HepG2 (cell line): ENCODE measurements at regions not wholly inside any gene's neighbourhood (a gene's known extent, or its start where the extent isn't known, plus 50 kb on each side); places are given as distances from the start of the nearest gene placed in this dataset.

Experiments
- ATAC-seq: fragments of 200-7000 bp; cut with Tn5 transposase; 3 replicates; pipeline ENCODE4 v1.9.1; 2020; ENCODE audit warnings: mild to moderate bottlenecking, moderate library complexity
- BruUV-seq: library from RNA; stranded (reverse); fragments of 400-500 nt; replicated peaks from 2 replicates; lab custom pipeline; 2021; lab: Mats Ljungman, UMichigan
- CTCF ChIA-PET: fragments of 300-600 bp; formaldehyde crosslinking; extraction: SDS; loops from one replicate; lab custom pipeline; 2021; ENCODE audit warnings: low total read pairs, inconsistent platforms, low intra/inter-chr PET ratio; lab: Yijun Ruan, JAX
- POLR2A ChIA-PET: fragments of 350-600 bp; sonication (Branson Sonifier 250); formaldehyde crosslinking; loops from one replicate; lab custom pipeline; 2020; ENCODE audit warnings: antibody characterized with exemption, inconsistent platforms; lab: Yijun Ruan, JAX
- DNase-seq: peaks from one replicate; pipeline ENCODE4 v3.0.0-alpha.2; 2015; ENCODE audit warnings: low spot score
- FAIRE-seq: peaks from 3 replicates; lab custom pipeline; 2011; peaks lifted over from hg19 to GRCh38; lab: Jason Lieb, UNC
- H2AFZ ChIP-seq: one replicate; pipeline ENCODE4 v1.6.1; 2011; ENCODE audit warnings: low read length, inconsistent platforms
- H3K27ac ChIP-seq: fragments of 300-600 bp; 3 replicates; pipeline ENCODE4 v1.8.0; 2011; ENCODE audit warnings: mixed run types, mild to moderate bottlenecking, mixed read lengths, low read length, inconsistent platforms; ENCODE audit not compliant: insufficient read depth; ENCODE audit errors: extremely low read length
- H3K27me3 ChIP-seq, 2 experiments: fragments of 200-600 bp in 1 of 2; 2 replicates in 1 of 2; 3 replicates in 1 of 2; pipeline versions ENCODE4 v1.6.0 to v1.8.0; 2011; ENCODE audit warnings: low read length in 2 of 2, mild to moderate bottlenecking in 2 of 2, moderate library complexity in 2 of 2, inconsistent platforms in 1 of 2; ENCODE audit not compliant: insufficient read depth in 2 of 2, control insufficient read depth in 1 of 2
- H3K36me3 ChIP-seq, 2 experiments: fragments of 200-600 bp in 1 of 2; replicated peaks in 1 of 2; 2 replicates in 1 of 2; 3 replicates in 1 of 2; pipeline versions ENCODE4 v1.5.1 to v1.8.0; 2011; ENCODE audit warnings: low read length in 2 of 2, inconsistent platforms in 1 of 2; ENCODE audit not compliant: insufficient read depth in 2 of 2, control insufficient read depth in 1 of 2
- H3K4me1 ChIP-seq: 2 replicates; pipeline ENCODE4 v1.5.1; 2012; ENCODE audit warnings: low read length, inconsistent platforms; ENCODE audit not compliant: insufficient read depth
- H3K4me2 ChIP-seq: 2 replicates; pipeline ENCODE4 v1.6.0; 2011; ENCODE audit warnings: low read depth, low read length, inconsistent platforms
- H3K4me3 ChIP-seq, 3 experiments: fragments of 200-600 bp in 1 of 3; sonication (generic), shearing (Covaris generic) in 1 of 3; replicated peaks in 1 of 3; 2 replicates each; pipeline ENCODE4 v1.5.1; 2011 to 2016; ENCODE audit warnings: low read length in 3 of 3, inconsistent platforms in 2 of 3, low read depth in 2 of 3, mild to moderate bottlenecking in 2 of 3, control low read depth in 1 of 3, mixed read lengths in 1 of 3; ENCODE audit not compliant: insufficient read depth in 1 of 3
- H3K79me2 ChIP-seq: one replicate; pipeline ENCODE4 v1.6.1; 2011; ENCODE audit warnings: low read length, inconsistent platforms; ENCODE audit not compliant: insufficient read depth
- H3K9ac ChIP-seq: 2 replicates; pipeline ENCODE4 v1.6.0; 2011; ENCODE audit warnings: mild to moderate bottlenecking, low read depth, low read length, inconsistent platforms; ENCODE audit not compliant: insufficient read depth
- H3K9me3 ChIP-seq: 2 replicates; pipeline ENCODE4 v1.5.1; 2012; ENCODE audit warnings: mild to moderate bottlenecking, low read length
- H4K20me1 ChIP-seq: 2 replicates; pipeline ENCODE4 v1.6.0; 2011; ENCODE audit warnings: inconsistent platforms, mild to moderate bottlenecking, low read length, moderate library complexity; ENCODE audit not compliant: insufficient read depth
- ATF1 ChIP-seq: IDR thresholded peaks from 2 replicates; pipeline ENCODE4 v1.6.1; 2016; ENCODE audit warnings: mild to moderate bottlenecking, control low read depth
- ELF4 ChIP-seq: sonication (generic); formaldehyde crosslinking; IDR thresholded peaks from 2 replicates; pipeline ENCODE4 v1.5.0; 2020; ENCODE audit warnings: missing genetic modification reagents, mild to moderate bottlenecking, moderate library complexity, borderline replicate concordance
- TCF7 ChIP-seq: sonication (generic); IDR thresholded peaks from 2 replicates; pipeline ENCODE4 v1.6.1; 2016; ENCODE audit warnings: antibody characterized with exemption, low read depth
- TGIF2 ChIP-seq: IDR thresholded peaks from 2 replicates; pipeline ENCODE4 v1.6.1; 2016; ENCODE audit warnings: control low read depth, missing compliant biosample characterization
- ZNF251 ChIP-seq: sonication (generic); formaldehyde crosslinking; IDR thresholded peaks from 2 replicates; pipeline ENCODE4 v1.9.0; 2021; ENCODE audit warnings: mild to moderate bottlenecking, missing genetic modification reagents
- ZNF724P ChIP-seq: sonication (generic); formaldehyde crosslinking; IDR thresholded peaks from 2 replicates; pipeline ENCODE4 v1.8.0; 2022; ENCODE audit warnings: missing genetic modification reagents, borderline replicate concordance
- WGBS: methylation state at CpG from one replicate; pipeline ENCODE4 v1.1.6; 2017; ENCODE audit warnings: low lambda C conversion rate; 5-methylcytosine and 5-hydroxymethylcytosine counted together
- in situ Hi-C: cut with HindIII; loops from 2 replicates; pipeline ENCODE4 v1.10.0; 2017; ENCODE audit warnings: low pct_unique_long_range_greater_than_20kb; ENCODE audit not compliant: extremely low pct_ligation_motif_present
- intact Hi-C: fragments of 100-400 bp; cut with micrococcal nuclease; formaldehyde crosslinking; loops from one replicate; pipeline ENCODE4 v1.10.0; 2022; ENCODE audit not compliant: unreplicated experiment
- TF ChIP-seq, protein P1 (sequence below): sonication (generic); formaldehyde crosslinking; IDR thresholded peaks from 2 replicates; pipeline ENCODE4 v1.4.0; 2020; ENCODE audit warnings: missing genetic modification reagents, borderline replicate concordance
- TF ChIP-seq, protein P2 (sequence below): sonication (generic); formaldehyde crosslinking; IDR thresholded peaks from 2 replicates; pipeline ENCODE4 v1.4.0; 2020; ENCODE audit warnings: missing genetic modification reagents

DNA sequence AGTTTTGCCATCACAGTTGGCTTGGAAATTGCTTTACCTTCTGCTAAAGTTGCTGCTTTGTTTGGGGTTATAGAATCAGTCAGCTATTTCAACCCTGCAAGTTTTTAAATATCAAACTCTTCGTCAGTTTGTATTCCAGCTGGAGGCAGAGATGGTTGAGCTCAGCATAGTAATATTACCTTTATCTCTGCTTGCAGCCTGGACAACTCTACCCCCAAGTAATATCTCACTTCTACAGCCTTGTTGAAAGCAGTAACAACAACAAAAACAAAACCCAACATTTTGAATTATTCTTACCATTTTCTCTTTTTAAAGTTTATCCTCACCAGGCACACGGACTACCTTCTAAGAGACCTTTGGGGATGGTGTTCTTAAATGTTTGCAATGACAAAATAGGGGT, 239.1 kb upstream of the PHF14 start:
- no peak for DNase-seq
- H3K9me3 ChIP-seq, result no peaks in the 10 kb centered on the region
- no peak overlapping the region for H3K9ac ChIP-seq
- intact Hi-C loops, result no loop called here
- H3K36me3 ChIP-seq, result no peaks in the 10 kb centered on the region
- POLR2A ChIA-PET, result no interaction called here
- H3K27ac ChIP-seq, result no peak overlapping the region
- 0% methylated on average over 2 of the region's 2 CpGs for WGBS
- H3K79me2 ChIP-seq, result no peaks in the 10 kb centered on the region
- no peak overlapping the region for H3K4me2 ChIP-seq
- no peak for FAIRE-seq
- in situ Hi-C loops, result no loop called here
- no peak overlapping the region for H2AFZ ChIP-seq
- H3K4me3 ChIP-seq, result no peak overlapping the region
- no TSS peak for BruUV-seq
- CTCF ChIA-PET, result no interaction called here
- H4K20me1 ChIP-seq, result no peaks in the 10 kb centered on the region
- no peaks in the 10 kb centered on the region for H3K4me1 ChIP-seq
- H3K27me3 ChIP-seq, result no peaks in the 10 kb centered on the region
- ATAC-seq, result no peak
- TF ChIP-seq TGIF2 (CRISPR knock-in tag), result no peak
- TF ChIP-seq ATF1 (CRISPR knock-in tag), result no peak
- TF ChIP-seq ELF4, result no peak
- no peak for TF ChIP-seq TCF7
- TF ChIP-seq, protein P1, sequence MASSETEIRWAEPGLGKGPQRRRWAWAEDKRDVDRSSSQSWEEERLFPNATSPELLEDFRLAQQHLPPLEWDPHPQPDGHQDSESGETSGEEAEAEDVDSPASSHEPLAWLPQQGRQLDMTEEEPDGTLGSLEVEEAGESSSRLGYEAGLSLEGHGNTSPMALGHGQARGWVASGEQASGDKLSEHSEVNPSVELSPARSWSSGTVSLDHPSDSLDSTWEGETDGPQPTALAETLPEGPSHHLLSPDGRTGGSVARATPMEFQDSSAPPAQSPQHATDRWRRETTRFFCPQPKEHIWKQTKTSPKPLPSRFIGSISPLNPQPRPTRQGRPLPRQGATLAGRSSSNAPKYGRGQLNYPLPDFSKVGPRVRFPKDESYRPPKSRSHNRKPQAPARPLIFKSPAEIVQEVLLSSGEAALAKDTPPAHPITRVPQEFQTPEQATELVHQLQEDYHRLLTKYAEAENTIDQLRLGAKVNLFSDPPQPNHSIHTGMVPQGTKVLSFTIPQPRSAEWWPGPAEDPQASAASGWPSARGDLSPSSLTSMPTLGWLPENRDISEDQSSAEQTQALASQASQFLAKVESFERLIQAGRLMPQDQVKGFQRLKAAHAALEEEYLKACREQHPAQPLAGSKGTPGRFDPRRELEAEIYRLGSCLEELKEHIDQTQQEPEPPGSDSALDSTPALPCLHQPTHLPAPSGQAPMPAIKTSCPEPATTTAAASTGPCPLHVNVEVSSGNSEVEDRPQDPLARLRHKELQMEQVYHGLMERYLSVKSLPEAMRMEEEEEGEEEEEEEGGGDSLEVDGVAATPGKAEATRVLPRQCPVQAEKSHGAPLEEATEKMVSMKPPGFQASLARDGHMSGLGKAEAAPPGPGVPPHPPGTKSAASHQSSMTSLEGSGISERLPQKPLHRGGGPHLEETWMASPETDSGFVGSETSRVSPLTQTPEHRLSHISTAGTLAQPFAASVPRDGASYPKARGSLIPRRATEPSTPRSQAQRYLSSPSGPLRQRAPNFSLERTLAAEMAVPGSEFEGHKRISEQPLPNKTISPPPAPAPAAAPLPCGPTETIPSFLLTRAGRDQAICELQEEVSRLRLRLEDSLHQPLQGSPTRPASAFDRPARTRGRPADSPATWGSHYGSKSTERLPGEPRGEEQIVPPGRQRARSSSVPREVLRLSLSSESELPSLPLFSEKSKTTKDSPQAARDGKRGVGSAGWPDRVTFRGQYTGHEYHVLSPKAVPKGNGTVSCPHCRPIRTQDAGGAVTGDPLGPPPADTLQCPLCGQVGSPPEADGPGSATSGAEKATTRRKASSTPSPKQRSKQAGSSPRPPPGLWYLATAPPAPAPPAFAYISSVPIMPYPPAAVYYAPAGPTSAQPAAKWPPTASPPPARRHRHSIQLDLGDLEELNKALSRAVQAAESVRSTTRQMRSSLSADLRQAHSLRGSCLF, result no peak
- TF ChIP-seq, protein P2, sequence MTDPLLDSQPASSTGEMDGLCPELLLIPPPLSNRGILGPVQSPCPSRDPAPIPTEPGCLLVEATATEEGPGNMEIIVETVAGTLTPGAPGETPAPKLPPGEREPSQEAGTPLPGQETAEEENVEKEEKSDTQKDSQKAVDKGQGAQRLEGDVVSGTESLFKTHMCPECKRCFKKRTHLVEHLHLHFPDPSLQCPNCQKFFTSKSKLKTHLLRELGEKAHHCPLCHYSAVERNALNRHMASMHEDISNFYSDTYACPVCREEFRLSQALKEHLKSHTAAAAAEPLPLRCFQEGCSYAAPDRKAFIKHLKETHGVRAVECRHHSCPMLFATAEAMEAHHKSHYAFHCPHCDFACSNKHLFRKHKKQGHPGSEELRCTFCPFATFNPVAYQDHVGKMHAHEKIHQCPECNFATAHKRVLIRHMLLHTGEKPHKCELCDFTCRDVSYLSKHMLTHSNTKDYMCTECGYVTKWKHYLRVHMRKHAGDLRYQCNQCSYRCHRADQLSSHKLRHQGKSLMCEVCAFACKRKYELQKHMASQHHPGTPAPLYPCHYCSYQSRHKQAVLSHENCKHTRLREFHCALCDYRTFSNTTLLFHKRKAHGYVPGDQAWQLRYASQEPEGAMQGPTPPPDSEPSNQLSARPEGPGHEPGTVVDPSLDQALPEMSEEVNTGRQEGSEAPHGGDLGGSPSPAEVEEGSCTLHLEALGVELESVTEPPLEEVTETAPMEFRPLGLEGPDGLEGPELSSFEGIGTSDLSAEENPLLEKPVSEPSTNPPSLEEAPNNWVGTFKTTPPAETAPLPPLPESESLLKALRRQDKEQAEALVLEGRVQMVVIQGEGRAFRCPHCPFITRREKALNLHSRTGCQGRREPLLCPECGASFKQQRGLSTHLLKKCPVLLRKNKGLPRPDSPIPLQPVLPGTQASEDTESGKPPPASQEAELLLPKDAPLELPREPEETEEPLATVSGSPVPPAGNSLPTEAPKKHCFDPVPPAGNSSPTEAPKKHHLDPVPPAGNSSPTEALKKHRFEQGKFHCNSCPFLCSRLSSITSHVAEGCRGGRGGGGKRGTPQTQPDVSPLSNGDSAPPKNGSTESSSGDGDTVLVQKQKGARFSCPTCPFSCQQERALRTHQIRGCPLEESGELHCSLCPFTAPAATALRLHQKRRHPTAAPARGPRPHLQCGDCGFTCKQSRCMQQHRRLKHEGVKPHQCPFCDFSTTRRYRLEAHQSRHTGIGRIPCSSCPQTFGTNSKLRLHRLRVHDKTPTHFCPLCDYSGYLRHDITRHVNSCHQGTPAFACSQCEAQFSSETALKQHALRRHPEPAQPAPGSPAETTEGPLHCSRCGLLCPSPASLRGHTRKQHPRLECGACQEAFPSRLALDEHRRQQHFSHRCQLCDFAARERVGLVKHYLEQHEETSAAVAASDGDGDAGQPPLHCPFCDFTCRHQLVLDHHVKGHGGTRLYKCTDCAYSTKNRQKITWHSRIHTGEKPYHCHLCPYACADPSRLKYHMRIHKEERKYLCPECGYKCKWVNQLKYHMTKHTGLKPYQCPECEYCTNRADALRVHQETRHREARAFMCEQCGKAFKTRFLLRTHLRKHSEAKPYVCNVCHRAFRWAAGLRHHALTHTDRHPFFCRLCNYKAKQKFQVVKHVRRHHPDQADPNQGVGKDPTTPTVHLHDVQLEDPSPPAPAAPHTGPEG (CRISPR knock-in tag), result no peak
- TF ChIP-seq ZNF251, result no peak
- no peak for TF ChIP-seq ZNF724P (CRISPR knock-in tag)
